Tibial artery (tissue), 4 donors: ENCODE measurements at regions not wholly inside any gene's neighbourhood (a gene's known extent, or its start where the extent isn't known, plus 50 kb on each side); places are given as distances from the start of the nearest gene placed in this dataset.

Experiments
- DNase-seq, 2 donors: peaks; one replicate each; pipeline ENCODE4 v3.0.0-alpha.2; 2019
- H3K27ac ChIP-seq, 2 donors: fragments of 200-600 bp; sonication (generic) in 1 of 2; 1 replicate in 1 of 2; 2 replicates in 1 of 2; pipeline ENCODE4 v1.5.1; 2018 to 2019; ENCODE audit warnings: mild to moderate bottlenecking in 1 of 2
- H3K27me3 ChIP-seq, 2 donors: fragments of 200-600 bp; sonication (generic) in 1 of 2; one replicate each; pipeline versions ENCODE4 v1.5.1 to v1.6.0; 2016 to 2019
- H3K36me3 ChIP-seq, 3 donors: fragments of 200-600 bp; sonication (generic) in 2 of 3; one replicate each; pipeline ENCODE4 v1.5.1; 2016 to 2019; ENCODE audit warnings: mild to moderate bottlenecking in 2 of 3
- H3K4me1 ChIP-seq, 4 donors: fragments of 200-600 bp; sonication (generic) in 2 of 4; 1 replicate in 3 of 4; 2 replicates in 1 of 4; pipeline ENCODE4 v1.5.1; 2016 to 2019
- H3K4me3 ChIP-seq, 2 donors: fragments of 200-600 bp; sonication (generic) in 1 of 2; 1 replicate in 1 of 2; 2 replicates in 1 of 2; pipeline ENCODE4 v1.5.1; 2018 to 2019; ENCODE audit warnings: mild to moderate bottlenecking in 2 of 2
- H3K9me3 ChIP-seq, 3 donors: fragments of 200-600 bp; sonication (generic) in 1 of 3; one replicate each; pipeline ENCODE4 v1.5.1; 2016 to 2019
- intact Hi-C: fragments of 100-400 bp; cut with DNase I; formaldehyde crosslinking; loops from one replicate; pipeline ENCODE4 v1.15.0; 2023; ENCODE audit warnings: low total_unique reads
- TF ChIP-seq, protein P1 (sequence below), 2 experiments: fragments of 200-600 bp in 1 of 2; fragments of 450-650 bp in 1 of 2; IDR thresholded peaks; one replicate each; pipeline ENCODE4 v1.5.1; 2017 to 2019; ENCODE audit warnings: antibody characterized with exemption in 2 of 2, mild to moderate bottlenecking in 1 of 2, moderate library complexity in 1 of 2

DNA sequence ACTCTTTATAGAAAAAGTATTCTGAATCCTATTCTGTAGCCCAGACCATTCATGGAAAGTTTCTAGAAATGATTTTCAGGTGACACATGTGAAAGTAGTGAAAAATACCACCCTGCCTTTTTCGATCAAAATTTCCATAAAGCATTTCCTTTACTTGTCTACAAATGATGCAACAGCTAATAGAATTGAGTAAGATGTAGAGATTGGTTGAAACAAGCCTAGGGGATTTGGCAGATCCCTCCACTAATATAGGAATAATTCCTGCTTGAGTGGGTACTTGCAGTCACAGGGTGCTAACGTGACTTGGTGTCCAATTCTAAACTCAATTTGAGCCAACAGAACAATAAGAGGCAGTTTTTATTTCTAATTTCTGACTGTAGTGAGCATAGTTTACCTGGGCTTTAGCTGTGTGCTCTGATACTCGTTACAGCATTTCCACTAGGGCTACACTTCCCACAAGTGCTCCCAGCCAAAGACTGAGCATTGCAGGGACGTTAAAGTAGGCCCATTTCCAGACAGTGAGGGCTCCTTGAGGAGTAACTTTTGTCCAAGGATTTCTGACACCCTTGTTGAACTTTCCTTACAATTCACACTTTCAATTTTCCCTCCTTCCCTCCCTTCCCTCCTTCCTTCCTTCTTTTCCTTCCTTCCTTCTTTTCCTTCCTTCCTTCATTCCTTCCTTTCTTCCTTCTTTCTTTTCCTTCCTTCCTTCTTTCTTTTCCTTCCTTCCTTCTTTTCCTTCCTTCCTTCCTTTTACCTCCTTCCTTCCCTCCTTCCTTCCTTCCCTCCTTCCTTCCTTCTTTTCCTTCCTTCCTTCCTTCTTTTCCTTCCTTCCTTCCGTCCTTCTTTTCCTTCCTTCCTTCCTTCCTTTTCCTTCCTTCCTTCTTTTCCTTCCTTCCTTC is 53.9 kb upstream of the TP63 start:
- no peak for DNase-seq
- TF ChIP-seq, protein P1, sequence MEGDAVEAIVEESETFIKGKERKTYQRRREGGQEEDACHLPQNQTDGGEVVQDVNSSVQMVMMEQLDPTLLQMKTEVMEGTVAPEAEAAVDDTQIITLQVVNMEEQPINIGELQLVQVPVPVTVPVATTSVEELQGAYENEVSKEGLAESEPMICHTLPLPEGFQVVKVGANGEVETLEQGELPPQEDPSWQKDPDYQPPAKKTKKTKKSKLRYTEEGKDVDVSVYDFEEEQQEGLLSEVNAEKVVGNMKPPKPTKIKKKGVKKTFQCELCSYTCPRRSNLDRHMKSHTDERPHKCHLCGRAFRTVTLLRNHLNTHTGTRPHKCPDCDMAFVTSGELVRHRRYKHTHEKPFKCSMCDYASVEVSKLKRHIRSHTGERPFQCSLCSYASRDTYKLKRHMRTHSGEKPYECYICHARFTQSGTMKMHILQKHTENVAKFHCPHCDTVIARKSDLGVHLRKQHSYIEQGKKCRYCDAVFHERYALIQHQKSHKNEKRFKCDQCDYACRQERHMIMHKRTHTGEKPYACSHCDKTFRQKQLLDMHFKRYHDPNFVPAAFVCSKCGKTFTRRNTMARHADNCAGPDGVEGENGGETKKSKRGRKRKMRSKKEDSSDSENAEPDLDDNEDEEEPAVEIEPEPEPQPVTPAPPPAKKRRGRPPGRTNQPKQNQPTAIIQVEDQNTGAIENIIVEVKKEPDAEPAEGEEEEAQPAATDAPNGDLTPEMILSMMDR (IDR thresholded peaks at IDR 0.05) = no peak
- intact Hi-C loops = no loop called here

GRCh38 chr3:189580190-189580589 is 51.0 kb upstream of the TP63 start:
- no peaks in the 10 kb centered on the region for H3K36me3 ChIP-seq
- no peak for DNase-seq
- intact Hi-C loops = no loop called here
- H3K27me3 ChIP-seq = no peaks in the 10 kb centered on the region
- no peaks in the 10 kb centered on the region for H3K9me3 ChIP-seq
- H3K4me3 ChIP-seq = no peak overlapping the region
- TF ChIP-seq, protein P1 (IDR thresholded peaks at IDR 0.05) = no peak
- no peaks in the 10 kb centered on the region for H3K4me1 ChIP-seq
- no peak overlapping the region for H3K27ac ChIP-seq

More for the DNA sequence above, 53.9 kb upstream of the TP63 start:
- Histone ChIP-seq H3K9me3 (no peaks in the 10 kb centered on the region), H3K36me3 (no peaks in the 10 kb centered on the region), H3K4me3 (no peak overlapping the region), H3K27ac (no peak overlapping the region), H3K4me1 (no peaks in the 10 kb centered on the region), H3K27me3 (no peaks in the 10 kb centered on the region)
